Mononuclear cell (primary cell): ENCODE measurements at regions not wholly inside any gene's neighbourhood (a gene's known extent, or its start where the extent isn't known, plus 50 kb on each side); places are given as distances from the start of the nearest gene placed in this dataset.

Experiments used
- H3K27me3 ChIP-seq: 2 replicates; pipeline ENCODE4 v1.6.0; 2011; ENCODE audit warnings: low read length, control low read depth; ENCODE audit not compliant: insufficient read depth
- H3K4me1 ChIP-seq: 2 replicates; pipeline ENCODE4 v1.5.1; 2011; ENCODE audit warnings: mild to moderate bottlenecking, low read length, control low read depth; ENCODE audit not compliant: insufficient read depth
- H3K4me3 ChIP-seq: 2 replicates; pipeline ENCODE4 v1.5.1; 2011; ENCODE audit warnings: mild to moderate bottlenecking, low read length, moderate library complexity
- H3K9me3 ChIP-seq: 2 replicates; pipeline ENCODE4 v1.5.1; 2011; ENCODE audit warnings: low read depth, mild to moderate bottlenecking, control low read depth, low read length

- Histone ChIP-seq H3K4me3 (no peak overlapping the region), H3K4me1 (no peaks in the 10 kb centered on the region), H3K27me3 (no peaks in the 10 kb centered on the region), H3K9me3 (no peaks in the 10 kb centered on the region)
These were observed 170.0 kb downstream of the FOXA2 start for GRCh38 chr20:22414305-22414742.

- no peaks in the 10 kb centered on the region for H3K4me1 ChIP-seq
- H3K9me3 ChIP-seq: no peaks in the 10 kb centered on the region
These were observed 171.1 kb downstream of the FOXA2 start for GRCh38 chr20:22412977-22413868.

DNA sequence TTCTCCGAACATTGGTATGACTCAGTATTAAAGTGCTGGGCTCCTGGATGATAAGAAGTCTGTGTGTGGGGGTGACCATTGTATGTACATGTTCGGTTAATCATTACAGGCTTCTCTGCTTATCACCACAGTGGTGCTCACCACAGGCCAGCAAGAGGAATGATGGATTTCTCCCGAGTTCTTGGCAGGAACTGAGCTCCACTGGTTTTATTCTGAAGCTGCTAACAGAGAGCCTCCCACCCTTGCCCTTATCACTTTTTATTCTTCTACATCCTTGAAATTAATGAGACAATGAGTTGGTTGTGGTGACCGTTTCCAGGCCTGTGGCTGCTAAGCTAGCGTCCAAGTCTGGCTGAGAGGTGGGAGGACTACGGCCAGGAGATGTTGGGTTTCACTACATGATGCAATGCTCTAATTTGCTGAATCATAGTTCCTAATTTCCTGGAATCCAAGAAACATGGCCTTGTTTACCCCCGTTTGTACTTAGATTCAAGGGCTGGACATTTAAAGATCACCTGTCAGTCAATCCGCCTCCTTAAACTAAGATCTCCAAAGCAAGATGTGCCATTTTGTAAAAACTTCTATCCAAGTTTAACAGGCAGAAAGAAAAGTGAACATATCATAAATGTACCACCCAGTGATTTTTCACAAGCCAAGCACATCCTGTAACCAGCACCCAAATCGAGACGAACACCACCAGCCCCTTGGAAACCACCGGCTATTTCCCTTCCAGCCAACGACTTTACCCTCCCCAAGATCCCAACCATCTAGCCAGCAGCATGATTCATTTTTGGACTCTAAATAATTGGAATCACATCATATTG lies 172.5 kb downstream of the FOXA2 start:
- Histone ChIP-seq H3K27me3 (no peaks in the 10 kb centered on the region), H3K9me3 (no peaks in the 10 kb centered on the region), H3K4me1 (no peaks in the 10 kb centered on the region), H3K4me3 (no peak overlapping the region)

More at GRCh38 chr20:22412977-22413868, 171.1 kb downstream of the FOXA2 start:
- Histone ChIP-seq H3K27me3 (no peaks in the 10 kb centered on the region), H3K4me3 (no peak overlapping the region)

DNA sequence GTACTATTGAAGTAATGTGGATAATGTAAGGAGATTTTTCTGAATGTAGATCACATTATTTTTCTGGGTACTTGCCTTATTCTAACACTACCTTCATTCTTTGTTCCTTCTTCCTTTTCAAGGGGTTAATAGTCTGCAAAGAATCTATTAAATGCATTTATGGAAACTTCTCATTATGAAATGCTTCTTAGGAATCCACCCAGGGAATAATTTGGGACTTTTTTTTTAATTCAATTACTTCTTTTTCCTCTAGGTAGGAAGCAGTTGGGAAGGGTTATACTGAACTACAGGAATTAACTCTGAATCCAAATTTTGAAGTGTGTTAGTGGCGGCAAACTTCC lies 173.1 kb downstream of the FOXA2 start:
- H3K4me1 ChIP-seq: no peaks in the 10 kb centered on the region
- no peaks in the 10 kb centered on the region for H3K9me3 ChIP-seq
- no peak overlapping the region for H3K4me3 ChIP-seq
- H3K27me3 ChIP-seq: no peaks in the 10 kb centered on the region

- no peaks in the 10 kb centered on the region for H3K4me1 ChIP-seq
- H3K9me3 ChIP-seq: no peaks in the 10 kb centered on the region
- H3K4me3 ChIP-seq: no peak overlapping the region
- H3K27me3 ChIP-seq: no peaks in the 10 kb centered on the region
These were observed 173.7 kb downstream of the FOXA2 start for GRCh38 chr20:22410556-22411130.

- no peaks in the 10 kb centered on the region for H3K9me3 ChIP-seq
- no peaks in the 10 kb centered on the region for H3K27me3 ChIP-seq
- no peak overlapping the region for H3K4me3 ChIP-seq
- H3K4me1 ChIP-seq: no peaks in the 10 kb centered on the region
These were observed 175.6 kb downstream of the FOXA2 start for GRCh38 chr20:22408521-22409402.

DNA sequence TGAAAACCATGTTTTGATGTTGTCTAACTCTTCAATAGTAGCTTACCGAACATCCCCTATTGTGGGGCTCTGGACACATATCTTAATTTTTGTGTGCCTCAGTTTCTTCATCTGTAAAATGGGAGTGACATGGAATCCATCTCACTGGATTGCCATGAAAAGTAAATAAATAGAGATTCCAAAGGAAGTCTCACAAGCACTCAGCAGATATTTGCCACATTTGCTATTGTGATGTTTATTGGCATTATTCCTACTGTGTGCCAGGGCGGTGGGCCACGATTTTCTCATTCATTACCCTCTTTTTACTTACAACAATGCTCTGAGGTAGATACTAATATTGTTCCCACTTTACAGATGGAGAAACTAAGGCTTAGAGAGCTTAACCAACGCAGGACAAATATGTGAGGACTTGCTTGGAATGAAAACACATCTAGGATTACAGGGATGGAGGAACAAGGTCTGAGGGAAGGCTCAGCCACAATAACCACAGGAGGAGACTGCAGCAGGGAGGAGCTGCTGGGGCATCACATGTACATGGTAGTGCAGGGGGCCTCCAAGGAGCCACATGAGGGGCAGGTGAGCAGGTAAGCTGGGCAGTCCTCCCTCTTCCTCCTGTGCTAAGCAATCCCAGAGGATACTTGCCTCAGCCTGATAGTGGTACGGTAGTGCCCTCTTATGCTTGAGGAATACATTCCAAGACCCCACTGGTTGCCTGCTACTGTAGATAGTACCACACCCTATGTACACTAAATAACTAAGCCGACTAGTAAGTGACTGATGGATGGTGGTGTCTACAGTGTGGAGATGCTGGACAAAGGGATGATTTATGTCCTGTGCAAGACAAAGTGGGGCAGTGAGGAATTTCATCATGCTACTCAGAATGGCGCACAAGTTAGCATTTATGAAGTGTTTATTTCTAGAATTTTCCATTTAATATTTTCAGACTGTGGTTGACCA lies 176.9 kb downstream of the FOXA2 start:
- H3K27me3 ChIP-seq: peaks cover 7% of the 10 kb centered on the region
- H3K4me1 ChIP-seq: no peaks in the 10 kb centered on the region
- no peaks in the 10 kb centered on the region for H3K9me3 ChIP-seq
- no peak overlapping the region for H3K4me3 ChIP-seq

DNA sequence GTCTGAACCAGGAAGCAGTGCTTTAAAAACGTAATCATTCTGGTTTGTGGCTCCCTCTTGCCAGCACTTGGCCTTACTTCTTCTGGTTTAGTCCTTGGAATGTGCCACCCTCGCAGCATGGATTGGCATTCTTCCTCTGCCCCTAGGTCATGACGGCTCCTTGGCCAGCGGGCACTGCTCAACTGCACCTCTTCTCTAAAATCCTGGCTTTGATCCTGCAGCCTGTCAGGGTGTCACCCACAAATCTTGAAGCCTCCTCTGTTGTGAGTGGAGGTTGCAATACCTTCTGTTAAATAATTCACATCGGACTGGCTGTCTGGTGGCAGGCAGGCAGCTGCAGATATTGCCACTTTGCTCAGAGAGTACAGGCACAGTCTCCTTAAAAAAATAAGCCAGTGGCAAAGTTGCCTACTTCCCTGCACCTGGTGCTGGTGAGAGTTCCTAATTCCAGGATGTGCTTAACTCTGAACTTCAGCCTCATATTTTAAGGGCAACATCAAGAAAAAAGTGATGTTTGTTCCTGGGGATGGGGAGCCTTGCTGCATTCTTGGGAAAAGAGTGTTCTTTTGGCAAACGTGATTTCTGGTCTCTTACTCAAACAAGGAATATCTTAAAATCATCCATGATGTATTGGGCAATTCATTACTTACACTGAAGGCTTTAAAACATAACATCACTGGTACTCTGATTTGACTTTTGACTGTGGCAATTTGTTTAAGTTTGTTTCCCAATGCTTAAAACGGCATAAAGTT lies 179.8 kb downstream of the FOXA2 start:
- no peak overlapping the region for H3K4me3 ChIP-seq
- no peaks in the 10 kb centered on the region for H3K4me1 ChIP-seq
- H3K9me3 ChIP-seq: no peaks in the 10 kb centered on the region
- peaks cover 7% of the 10 kb centered on the region for H3K27me3 ChIP-seq

DNA sequence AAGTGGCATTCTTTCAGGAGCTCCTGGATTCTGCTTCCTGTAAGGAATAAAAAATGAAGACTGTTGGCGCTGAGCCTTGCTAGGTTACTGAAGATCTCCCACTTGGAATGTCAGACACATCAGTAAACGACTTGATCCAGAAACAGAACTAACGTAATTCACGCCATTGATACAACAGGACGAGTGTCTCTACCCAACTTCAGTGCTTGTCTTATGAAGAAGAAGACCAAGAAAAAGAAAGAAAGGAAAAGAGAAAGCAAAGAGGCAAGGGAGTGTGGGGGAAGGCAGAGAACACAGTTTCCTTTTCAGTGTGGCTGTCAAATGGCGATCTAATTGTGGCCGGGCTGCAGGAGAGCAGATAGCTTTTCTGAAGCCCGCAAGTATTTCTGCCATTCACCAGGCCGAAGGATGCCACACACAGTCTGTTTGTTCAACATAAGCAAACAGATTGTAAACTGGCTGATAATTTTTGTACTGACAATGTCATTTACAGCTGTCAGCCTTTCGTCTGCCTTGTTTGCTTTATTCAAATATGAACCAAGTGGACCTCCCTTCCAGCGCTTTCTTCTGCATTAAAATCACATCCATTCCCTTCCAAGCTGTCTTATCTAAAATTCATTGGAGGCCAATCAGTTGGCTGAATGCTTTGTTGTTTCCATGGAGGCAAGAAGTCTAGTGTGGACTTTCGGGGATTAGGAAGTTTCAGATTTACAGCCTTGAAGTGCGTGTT lies 180.6 kb downstream of the FOXA2 start:
- H3K4me3 ChIP-seq: peak overlapping the region; percentile 19
- H3K4me1 ChIP-seq: no peaks in the 10 kb centered on the region
- H3K9me3 ChIP-seq: no peaks in the 10 kb centered on the region
- peaks cover 7% of the 10 kb centered on the region for H3K27me3 ChIP-seq

DNA sequence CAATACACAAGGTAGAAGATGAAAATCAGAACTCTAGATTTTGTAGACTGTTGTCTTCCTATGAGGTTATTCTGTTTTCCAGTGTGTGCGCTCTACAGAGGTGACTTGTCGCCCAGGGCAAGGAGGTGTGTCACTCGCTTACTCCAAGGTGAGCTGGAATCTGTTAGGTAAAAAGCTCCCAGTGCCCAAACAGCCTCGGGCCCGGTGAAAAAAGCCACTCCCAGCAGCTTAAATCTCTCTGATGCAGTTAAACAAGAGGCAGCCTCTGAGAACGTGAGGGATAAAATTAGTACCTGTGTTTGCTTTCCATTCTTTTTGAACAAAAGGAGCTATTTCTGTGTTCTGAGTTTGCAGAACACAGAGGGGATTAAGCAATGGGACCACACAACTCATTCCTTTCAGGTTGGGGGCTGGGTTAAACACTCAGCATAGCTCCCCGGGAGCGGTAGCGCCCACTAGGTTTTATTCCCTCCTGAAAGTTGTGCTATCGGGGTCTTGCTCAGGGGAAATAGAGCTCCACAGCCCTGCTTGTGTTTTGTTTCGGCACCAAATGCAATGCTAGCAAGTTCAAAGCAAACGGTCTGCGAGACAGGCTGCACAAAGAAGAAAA lies 181.2 kb downstream of the FOXA2 start:
- Histone ChIP-seq H3K9me3 (no peaks in the 10 kb centered on the region), H3K27me3 (peaks cover 7% of the 10 kb centered on the region), H3K4me1 (no peaks in the 10 kb centered on the region), H3K4me3 (peak overlapping the region; percentile 19)

DNA sequence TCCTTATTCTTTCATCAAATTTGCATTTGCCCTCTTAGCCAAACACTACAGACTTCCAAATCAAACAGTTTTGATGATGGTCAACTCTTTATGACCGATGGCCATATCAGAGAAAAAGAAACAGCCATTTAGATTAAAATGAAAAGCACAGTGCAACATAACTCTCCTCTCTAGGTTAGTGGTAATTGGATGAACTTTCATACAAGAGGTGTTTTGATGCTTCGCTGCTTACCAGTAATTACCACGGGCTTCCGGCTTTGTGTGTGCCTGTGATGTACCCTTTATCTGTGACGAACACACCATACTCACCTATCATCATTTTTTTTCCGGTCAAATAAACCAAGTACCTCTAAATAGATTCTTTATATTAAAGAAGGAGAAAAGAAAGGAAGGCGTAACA lies 181.8 kb downstream of the FOXA2 start:
- peaks cover 7% of the 10 kb centered on the region for H3K27me3 ChIP-seq
- H3K4me1 ChIP-seq: no peaks in the 10 kb centered on the region
- no peak overlapping the region for H3K4me3 ChIP-seq
- no peaks in the 10 kb centered on the region for H3K9me3 ChIP-seq

DNA sequence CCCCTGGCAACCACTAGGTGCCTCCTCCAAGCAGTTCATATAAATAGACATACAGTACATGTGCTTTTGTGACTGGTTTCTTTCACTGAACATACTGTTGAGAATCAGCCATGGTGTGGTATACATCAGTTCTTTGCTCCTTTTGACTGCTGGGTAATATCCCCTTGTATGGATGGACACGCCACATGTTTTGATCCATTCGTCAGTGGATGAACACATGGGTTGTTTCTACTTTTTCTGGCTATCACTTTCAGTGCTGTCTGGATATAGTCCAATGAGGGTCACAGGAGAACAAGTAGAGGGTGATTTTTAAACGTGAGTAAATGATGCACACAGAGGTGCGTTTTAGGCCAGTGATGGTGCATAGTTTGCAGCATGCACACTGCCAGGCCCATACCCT lies 183.9 kb downstream of the FOXA2 start:
- Histone ChIP-seq H3K4me3 (no peak overlapping the region), H3K4me1 (no peaks in the 10 kb centered on the region)

More for the DNA sequence above, 183.9 kb downstream of the FOXA2 start:
- Histone ChIP-seq H3K9me3 (no peaks in the 10 kb centered on the region), H3K27me3 (peaks cover 7% of the 10 kb centered on the region)
